Adipose tissue (tissue), 3 donors: ENCODE measurements at regions not wholly inside any gene's neighbourhood (a gene's known extent, or its start where the extent isn't known, plus 50 kb on each side); places are given as distances from the start of the nearest gene placed in this dataset.

Experiments
- H3K27ac ChIP-seq: one replicate; pipeline ENCODE4 v1.5.1; 2013; ENCODE audit warnings: low read depth, low read length
- WGBS, 3 donors: extraction: QIAGEN DNeasy Blood & Tissue Kit; methylation state at CpG; one replicate each; pipeline ENCODE4 v1.1.7; 2013; 5-methylcytosine and 5-hydroxymethylcytosine counted together
- donor health status: healthy with polysubstance abuse.
- donor health status: Bipolar disorder and iron deficiency.
- donor health status: healthy.

DNA sequence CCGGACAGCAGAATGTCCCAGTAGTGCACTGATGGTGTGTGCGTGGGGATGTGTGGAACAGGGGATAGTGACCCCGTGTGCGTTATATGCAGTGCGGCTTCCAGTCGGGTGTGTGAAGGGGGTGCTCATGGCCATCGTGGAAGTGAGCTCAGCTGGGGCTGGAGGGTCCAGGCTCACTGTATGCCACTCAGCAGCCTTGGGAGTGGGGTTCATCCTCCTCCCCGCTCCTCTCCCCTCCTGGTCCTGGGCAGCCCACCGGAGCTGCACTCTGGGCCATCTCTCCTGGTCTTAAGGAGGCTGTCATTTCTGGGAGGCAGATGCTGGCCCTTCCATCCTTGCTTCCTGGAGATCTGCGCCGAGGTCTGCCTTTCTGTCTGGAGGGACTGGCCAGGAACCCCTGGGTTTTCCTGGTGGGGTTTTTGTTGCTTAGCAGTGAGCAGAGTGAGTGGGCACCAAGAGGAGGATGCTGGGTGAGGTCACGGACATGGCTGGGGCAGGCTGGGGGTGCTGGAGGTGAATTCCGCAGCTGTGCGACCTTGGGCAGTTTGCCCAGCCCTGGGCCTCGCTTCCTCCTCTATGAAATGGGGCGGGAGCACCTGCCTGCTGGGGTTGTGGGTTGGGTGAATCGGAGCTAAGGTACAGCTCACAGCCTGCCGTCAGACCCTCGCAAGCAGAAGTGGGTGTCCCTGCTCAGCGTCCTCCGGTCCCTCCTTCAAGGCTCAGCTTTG is 164.1 kb downstream of the SEC14L1 start:
- no peak overlapping the region for H3K27ac ChIP-seq

DNA sequence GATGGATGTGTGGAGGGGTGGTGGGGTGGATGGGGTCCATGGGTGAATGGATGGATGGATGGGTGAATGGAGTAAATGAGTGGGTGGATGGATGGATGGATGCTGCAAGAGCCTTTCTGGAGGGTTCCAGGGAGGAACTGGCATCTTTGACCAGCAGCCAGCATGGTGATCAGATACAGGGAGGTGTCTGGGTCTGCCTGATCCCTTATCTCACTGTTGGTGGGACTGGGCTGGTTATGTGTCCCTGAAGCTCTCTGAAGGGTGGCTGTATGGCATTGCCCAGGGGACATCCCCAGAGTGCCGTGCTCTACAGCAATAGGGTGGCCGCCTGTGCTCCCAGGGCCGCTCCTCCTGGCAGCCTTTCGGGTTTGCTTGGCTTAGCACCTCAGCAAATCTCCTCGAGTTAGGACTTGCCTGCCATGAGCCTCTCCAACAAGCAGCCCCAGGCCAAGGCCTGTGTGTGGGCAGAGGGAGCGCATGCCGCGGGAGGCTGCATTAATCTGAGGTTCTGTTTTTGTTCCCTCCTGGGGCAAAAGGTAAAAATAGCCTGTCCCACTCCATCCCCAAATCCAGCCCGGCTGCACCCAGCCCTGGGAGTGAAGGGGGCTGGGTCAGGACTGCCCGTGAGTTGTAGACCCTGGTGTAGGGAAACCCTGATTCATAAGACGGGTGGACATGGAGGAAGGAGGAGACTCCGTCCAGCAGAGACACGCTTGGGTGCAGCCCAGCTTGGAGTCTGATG is 165.4 kb downstream of the SEC14L1 start:
- WGBS, 3 donors, result 89 to 97% (median 94%) methylated on average over 13 of the region's 13 CpGs
- H3K27ac ChIP-seq, result no peak overlapping the region

More for the DNA sequence above, 164.1 kb downstream of the SEC14L1 start:
- 54 to 66% (median 64%) methylated on average over 20 to 21 of the region's 21 CpGs for WGBS, 3 donors

DNA sequence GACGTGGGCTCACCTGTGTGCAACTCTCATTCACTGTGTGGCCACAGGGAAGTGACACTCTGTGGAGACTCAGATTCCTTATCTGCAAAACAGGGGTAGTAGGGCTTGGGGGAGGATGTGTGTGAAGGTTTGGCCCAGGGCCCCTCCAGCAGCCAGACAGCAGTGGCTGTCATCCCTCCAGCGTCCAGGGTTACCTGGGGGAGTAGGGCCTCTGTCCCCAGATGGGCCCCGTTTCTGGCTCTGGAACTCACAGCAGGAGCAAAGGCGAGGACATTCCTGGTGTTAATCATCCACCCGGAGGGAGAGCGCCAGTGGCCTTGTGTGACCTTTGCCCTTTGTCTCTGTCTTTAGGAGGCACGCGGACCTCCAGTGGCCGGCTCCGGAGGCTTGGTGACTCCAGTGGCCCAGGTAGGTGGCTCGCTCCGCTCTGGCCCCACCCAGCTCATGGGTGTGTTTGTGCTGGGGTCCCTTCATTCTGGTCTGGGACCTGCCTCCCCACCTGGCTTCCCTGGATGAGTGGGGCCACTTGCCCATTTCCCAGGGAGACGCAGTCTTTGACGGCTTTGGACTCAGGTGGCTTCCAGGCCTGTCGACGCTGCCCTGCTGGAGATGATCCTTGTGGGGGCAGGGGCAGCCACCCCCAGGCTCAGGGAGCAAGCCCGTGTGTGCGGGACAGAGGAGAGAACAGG is 166.2 kb downstream of the SEC14L1 start:
- H3K27ac ChIP-seq, result no peak overlapping the region
- 74 to 92% (median 90%) methylated on average over 18 of the region's 18 CpGs for WGBS, 3 donors

DNA sequence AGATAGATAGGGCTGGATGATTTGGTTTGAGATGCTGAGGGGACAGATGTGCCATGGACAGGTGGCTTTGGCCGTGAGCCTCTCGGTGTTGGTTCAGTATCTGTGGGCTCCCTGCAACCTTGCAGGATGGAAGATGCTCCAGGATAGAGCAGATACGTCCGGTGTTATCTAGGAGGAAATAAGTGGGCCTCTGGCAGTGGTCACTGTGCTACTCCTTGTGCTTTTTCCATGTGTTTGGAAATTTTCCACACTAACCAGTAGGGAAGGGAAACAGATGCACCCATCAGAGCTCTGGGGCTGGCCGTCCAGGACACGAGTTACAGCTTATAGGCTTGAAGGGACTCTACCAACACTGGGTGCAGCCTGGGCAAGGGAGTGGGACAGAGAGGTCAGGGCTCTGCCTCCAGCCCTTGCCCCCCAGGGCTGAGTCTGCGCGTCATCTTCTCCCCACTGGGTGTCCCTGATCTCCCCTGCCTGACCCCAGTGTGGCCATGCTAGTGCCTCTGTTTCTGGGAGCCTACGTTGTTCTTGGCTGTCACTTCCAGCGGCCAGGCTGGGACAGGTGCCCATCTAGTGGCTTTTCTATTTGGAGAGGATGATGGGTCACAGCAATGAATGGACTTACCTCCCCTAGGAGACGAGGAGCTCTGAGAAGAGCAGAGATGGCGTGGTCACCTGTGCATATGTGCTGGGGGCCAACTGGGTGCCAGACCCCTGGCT is 166.9 kb downstream of the SEC14L1 start:
- no peak overlapping the region for H3K27ac ChIP-seq
- WGBS, 3 donors, result 76 to 82% (median 81%) methylated on average over 12 of the region's 12 CpGs

DNA sequence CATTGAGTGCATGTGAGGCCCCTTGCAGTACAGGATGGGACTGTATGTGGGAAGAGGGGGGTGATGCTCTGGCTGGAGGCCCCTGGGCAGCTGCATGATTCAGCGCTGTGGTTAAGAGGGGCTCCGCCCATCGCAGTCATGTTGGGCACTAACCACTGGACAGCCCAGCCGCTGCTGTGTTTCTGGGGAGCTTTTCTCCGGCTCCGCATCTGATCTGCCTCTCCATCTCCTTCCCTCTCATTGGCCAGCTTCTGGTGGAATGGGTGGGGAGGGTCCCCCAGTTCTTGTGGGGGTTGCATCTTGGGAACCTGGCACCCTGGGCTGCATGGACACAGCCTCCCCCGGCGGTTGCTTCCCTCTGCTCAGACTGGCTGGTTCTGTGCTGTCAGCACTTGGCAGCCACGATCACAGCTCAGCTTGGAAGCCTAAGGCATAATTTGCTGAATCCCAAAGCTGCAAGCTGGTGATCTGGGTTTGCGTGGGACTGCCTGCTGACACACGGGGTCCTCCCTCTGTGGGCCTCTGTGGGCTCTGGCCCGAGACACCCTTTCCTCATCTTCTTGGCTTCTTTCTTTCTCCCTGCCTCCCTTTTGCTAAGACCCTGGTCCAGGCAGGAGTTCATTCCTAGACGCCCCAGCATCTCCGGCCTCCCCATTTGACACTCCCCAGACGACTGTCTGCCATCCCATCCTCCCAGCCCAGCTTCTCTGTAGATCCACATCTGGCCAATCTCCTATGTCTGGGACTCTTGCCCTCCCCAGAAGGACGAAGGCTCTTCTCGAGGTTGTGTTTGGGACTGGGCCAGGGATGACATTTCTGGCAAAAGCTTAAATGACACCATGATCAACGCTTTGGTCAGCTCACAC is 168.3 kb downstream of the SEC14L1 start:
- no peak overlapping the region for H3K27ac ChIP-seq
- WGBS, 3 donors, result 46 to 86% (median 55%) methylated on average over 18 of the region's 18 CpGs

DNA sequence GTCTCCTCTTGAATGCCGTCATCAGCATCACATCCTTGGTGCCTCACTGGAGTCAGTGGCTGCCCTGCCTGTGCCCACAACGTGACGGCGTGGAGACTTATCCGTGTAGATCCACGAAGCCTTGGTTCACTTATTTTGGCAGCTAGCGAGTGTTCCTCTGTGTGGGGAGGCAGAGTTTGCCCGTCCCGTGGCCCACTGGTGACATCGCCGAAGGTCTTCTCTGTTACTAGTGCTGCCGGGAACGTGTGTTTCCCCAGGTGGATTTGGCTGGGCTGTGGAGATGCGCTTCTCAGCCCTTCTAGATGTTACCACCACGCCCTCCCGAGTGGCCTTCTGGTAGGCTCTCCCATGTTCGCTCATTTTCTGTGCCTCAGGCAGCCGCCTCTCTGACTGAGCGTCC is 169.6 kb downstream of the SEC14L1 start:
- WGBS, 3 donors, result 87 to 99% (median 91%) methylated on average over 19 of the region's 19 CpGs
- H3K27ac ChIP-seq, result no peak overlapping the region

DNA sequence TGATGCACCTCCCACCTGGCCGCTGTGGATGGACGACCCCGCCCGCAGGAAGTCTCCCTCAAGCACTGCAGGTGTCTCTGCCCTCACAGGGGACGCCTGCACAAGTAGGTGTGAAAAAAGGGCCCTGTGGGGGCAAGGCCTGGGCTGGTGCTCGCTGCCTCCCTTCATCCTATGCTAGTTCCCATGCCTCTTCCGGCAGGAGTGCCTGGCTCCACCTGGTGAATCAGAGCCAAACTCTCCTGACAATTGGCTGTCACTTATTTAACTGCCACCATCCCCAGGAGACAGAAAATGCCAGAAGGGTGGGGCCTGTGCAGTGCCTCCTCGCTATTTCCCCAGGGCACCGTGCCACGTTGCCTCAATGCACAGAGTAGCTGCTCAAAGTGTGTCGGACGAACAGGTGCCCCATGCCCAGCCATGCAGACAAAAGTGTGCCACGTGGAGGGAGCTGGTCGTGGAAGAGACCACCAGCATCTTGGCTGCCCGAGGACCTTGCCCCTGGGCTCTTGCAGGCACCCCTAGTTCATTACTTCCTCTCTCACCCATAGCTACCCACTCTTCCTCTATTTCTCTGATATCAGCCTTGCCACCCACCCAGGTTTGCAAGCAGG is 170.7 kb downstream of the SEC14L1 start:
- WGBS, 3 donors, result 79 to 86% (median 84%) methylated on average over 14 to 15 of the region's 15 CpGs
- no peak overlapping the region for H3K27ac ChIP-seq

DNA sequence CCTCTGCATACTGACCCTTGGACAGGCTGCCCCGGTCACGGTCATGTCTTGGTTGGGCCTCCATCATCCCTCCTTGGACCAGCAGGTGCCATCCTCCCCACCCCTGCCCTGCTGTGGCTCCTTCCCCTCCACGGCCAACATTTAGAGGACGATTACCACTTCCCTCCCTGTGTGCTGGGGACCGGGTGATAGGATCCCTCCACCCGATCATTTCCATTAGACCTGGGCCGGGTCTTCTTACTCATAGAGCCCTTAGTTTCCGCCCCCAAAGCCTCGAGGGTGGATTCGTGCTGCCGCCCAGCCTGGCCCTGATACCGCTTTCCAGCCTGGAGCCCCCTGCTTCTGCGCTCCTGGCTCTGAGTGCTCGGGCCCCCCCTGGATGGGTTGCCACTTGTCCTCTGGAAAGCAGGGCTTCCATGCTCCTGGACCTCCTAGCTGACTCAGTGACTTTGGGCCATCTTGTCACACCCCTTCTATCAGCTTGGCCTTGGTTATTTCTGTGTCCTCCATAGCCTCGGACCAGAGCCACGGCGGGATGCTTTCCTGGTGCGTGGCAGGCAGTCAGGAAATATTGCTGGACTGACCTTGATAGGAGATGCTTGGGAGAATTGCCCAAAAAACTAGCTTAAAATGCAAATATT is 171.4 kb downstream of the SEC14L1 start:
- no peak overlapping the region for H3K27ac ChIP-seq
- WGBS, 3 donors, result 79 to 85% (median 82%) methylated on average over 16 to 18 of the region's 18 CpGs

DNA sequence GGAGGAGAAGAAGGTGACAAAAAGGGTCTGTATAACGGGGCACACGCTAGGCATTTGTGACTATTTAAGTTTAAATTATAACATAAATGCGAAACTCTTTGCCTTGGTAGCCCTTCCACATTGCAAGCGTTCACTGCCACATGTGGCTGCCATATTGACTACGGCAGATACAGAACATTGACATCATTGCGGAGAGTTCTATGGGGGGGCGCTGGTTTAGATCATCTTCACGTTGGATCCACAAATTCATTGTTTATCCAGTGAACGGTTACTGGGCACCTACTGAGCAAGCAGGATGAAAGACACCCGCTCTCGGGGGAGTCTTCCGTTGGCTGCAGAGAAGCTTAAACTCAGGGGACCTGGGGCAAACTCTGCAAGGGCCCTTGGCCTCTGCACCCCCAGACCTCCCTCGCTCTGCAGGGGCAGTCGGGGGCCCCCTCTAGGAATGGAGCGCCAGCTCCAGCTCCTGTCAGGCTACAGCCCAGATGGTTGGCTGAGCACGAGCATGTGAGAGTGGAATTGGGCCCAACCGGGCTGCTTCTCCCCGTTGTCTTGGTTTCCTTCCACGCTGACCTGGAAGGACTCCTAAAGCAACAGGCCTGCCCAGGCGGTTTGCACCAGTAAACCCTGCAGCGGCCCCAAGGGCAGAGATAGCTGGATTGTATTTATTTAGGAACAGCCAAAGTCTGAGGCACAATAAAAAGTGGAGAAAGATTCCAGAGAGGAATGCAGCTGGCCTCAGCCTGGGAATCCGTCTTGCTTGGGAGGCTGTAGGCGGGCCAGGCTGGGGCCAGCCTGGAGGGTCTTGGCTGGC is 172.2 kb downstream of the SEC14L1 start:
- no peak overlapping the region for H3K27ac ChIP-seq
- 64 to 77% (median 75%) methylated on average over 23 of the region's 23 CpGs for WGBS, 3 donors

DNA sequence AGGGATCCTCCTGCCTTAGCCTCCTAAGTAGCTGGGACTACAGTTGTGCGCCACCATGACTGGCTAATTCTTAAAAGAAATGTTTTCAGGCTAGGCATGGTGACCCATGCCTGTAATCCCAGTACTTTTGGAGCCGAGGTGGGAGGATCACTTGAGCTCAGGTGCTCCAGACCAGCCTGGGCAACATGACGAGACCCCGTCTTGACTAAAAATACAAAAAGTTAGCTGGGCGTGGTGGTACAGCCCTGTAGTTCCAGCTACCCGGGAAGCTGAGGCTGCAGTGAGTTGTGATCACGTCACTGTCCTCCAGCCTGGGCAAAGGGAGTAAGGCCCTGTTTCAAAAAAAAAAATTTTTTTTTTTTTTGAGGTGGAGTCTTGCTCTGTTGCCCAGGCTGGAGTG is 173.1 kb downstream of the SEC14L1 start:
- 87 to 93% (median 91%) methylated on average over 7 of the region's 7 CpGs for WGBS, 3 donors
- no peak overlapping the region for H3K27ac ChIP-seq

DNA sequence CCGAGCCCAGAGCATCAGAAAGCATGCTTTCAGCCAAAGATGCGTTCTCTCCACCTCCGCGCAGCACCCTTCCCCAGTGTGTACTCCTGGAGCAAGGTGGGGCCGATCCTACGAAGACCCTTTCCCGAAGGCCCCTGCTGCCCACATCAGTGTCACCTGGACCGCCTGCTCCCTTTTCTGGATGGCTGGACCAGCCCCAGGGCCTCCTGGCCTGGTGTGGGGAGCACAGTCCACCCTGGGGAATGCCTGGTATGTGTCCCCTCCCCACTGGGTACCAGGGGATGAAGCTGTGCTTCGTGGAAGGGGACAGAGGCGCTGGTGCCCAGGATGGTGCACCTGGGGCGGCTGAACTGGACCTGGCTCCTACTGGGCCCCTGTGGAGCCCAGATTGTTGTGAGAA is 173.8 kb downstream of the SEC14L1 start:
- no peak overlapping the region for H3K27ac ChIP-seq
- 90 to 96% (median 93%) methylated on average over 11 of the region's 11 CpGs for WGBS, 3 donors

DNA sequence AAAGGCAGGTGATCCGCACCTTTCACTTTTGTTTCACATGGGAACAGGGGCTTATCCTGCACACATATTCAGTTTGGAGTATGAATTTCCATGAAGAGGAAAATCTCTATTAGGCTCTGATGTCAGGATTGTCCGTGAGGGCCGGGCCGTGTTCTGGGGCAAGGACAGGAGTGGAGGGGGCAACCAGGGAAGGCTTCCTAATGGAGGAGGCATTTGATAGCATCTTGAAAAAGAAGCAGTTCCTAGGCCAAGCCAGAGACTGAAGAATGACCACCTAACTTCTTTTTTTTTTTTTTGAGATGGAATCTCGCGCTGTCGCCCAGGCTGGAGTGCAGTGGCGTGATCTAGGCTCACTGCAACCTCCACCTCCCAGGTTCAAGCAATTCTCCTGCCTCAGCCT is 174.2 kb downstream of the SEC14L1 start:
- no peak overlapping the region for H3K27ac ChIP-seq
- 90 to 98% (median 96%) methylated on average over 8 of the region's 8 CpGs for WGBS, 3 donors

DNA sequence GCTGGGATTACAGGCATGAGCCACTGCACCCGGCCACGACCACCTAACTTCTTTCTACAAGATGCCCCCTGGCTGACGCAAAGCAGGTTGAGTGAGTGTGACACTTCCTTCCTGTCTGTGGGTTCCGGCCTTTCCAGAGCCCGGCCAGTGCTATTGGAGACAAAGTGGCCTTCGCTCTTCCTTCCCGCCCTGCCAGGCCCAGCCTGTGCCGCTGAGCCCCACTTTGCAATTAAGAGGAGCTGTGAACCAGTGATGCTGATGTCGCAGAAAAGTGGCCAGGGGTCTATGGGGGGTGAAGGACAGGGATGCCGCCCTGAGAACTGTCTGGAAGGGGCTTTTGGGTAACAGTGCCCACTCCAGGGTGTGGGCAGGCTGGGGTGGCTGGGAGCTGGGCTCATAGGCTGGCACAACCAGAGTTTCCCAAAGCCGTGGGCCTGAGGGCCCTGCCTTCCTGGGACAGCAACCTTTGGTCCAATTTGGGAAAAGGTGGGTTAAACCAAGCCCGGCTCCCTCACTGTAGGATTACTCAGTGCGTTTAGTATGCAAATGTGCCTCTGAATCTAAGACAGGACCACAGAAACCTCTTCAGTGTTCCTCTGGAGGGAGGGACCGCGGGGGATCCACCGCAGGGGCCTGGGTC is 174.9 kb downstream of the SEC14L1 start:
- 47 to 85% (median 52%) methylated on average over 16 of the region's 16 CpGs for WGBS, 3 donors
- no peak overlapping the region for H3K27ac ChIP-seq

DNA sequence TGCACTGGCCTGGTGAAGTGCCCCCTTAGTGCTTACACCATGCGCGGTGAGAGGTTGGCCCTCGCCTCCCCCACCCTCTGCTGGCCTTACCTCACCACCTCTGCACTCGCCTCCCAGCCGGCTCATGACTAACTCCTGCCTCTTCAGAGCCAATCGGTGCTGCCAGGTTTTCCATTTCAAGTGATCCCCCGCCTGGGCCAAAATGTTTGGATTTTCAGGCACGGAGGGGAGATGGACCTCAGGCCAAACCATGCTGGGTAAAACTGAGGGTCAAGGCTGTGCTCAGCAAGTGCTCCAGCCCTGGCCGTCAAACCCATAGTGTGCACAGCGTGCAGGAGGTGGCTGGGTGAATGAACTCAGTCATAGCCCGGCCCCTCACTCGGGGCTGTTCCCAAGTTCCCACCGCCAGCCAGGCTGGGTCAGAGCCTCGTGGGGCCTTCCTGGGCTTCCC is 175.4 kb downstream of the SEC14L1 start:
- no peak overlapping the region for H3K27ac ChIP-seq
- 60 to 88% (median 68%) methylated on average over 14 of the region's 14 CpGs for WGBS, 3 donors

DNA sequence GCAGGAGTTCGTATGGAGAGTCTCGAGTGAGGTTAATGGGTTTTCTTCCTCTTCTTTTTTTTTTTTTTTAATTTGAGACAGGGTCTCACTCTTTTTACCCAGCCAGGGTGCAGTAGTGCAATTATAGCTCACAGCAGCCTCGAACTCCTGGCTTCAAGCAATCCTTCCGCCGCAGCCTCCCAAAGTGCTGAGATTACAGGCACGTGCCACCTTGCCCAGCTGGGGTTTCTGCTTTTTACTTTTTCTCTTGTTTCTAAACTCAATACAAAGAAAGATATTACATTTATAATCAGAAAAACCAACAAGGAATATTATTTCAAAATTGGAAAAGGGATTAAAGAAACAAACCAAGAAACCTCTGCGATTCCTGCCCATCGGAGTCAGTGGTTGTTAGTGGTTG is 175.9 kb downstream of the SEC14L1 start:
- WGBS, 3 donors, result 87 to 96% (median 91%) methylated on average over 8 of the region's 8 CpGs
- no peak overlapping the region for H3K27ac ChIP-seq
